ENCODE measurements at regions not wholly inside any gene's neighbourhood (a gene's known extent, or its start where the extent isn't known, plus 50 kb on each side); places are given as distances from the start of the nearest gene placed in this dataset.

GRCh38 chr4:66629927-66630326 lies 915.4 kb downstream of the CENPC start:
- no peak for TF ChIP-seq NFRKB (IDR thresholded peaks at IDR 0.05)
- TF ChIP-seq FOXM1 (IDR thresholded peaks at IDR 0.05; ENCODE audit: borderline replicate concordance) = no peak
- no peak for TF ChIP-seq BHLHE40 (IDR thresholded peaks at IDR 0.05; ENCODE audit: borderline replicate concordance)
- TF ChIP-seq SP1 (IDR thresholded peaks at IDR 0.05) = no peak
